Activated CD4-positive, alpha-beta T cell treated with anti-CD3 and anti-CD28 coated beads, Interleukin-2, amount 10 ng/mL, durations not matched to agents 24 days and 14 days (primary cell): ENCODE measurements at regions not wholly inside any gene's neighbourhood (a gene's known extent, or its start where the extent isn't known, plus 50 kb on each side); places are given as distances from the start of the nearest gene placed in this dataset.
"Not testable (repeated sequence)": the region's sequence is repeated elsewhere in the genome, so short reads cannot be mapped to it uniquely, and the experiment has no call there.

ENCODE experiments used
- DNase-seq: peaks from one replicate; pipeline ENCODE4 v3.0.0; 2022
- H3K27ac Mint-ChIP-seq: one replicate; pipeline ENCODE4 v1.8.0; 2022; ENCODE audit warnings: mild to moderate bottlenecking, mixed read lengths
- H3K27me3 Mint-ChIP-seq: one replicate; pipeline ENCODE4 v1.8.0; 2022; ENCODE audit warnings: mixed read lengths
- H3K36me3 Mint-ChIP-seq: one replicate; pipeline ENCODE4 v1.8.0; 2022; ENCODE audit warnings: low read depth, mild to moderate bottlenecking, mixed read lengths
- H3K4me1 Mint-ChIP-seq: one replicate; pipeline ENCODE4 v1.8.0; 2021; ENCODE audit warnings: mixed read lengths
- H3K4me3 Mint-ChIP-seq: one replicate; pipeline ENCODE4 v1.8.0; 2022; ENCODE audit warnings: mild to moderate bottlenecking, moderate library complexity, mixed read lengths
- H3K9me3 Mint-ChIP-seq: one replicate; pipeline ENCODE4 v1.8.0; 2021; ENCODE audit warnings: mixed read lengths
- intact Hi-C: fragments of 100-400 bp; cut with micrococcal nuclease; formaldehyde crosslinking; loops from one replicate; pipeline ENCODE4 v1.15.1; 2023

- Mint-ChIP-seq H3K4me1 (no peaks in the 10 kb centered on the region), H3K27ac (no peak overlapping the region), H3K27me3 (peaks cover 23% of the 10 kb centered on the region), H3K36me3 (no peaks in the 10 kb centered on the region), H3K9me3 (no peaks in the 10 kb centered on the region), H3K4me3 (no peak overlapping the region)
- no peak for DNase-seq
- intact Hi-C loops = no loop called here
Observed at GRCh38 chr7:43033369-43033768, 79.1 kb upstream of the HECW1 start.

GRCh38 chr7:43034535-43035002 is 77.9 kb upstream of the HECW1 start:
- Mint-ChIP-seq H3K27ac (no peak overlapping the region), H3K27me3 (peaks cover 20% of the 10 kb centered on the region), H3K36me3 (no peaks in the 10 kb centered on the region), H3K4me1 (no peaks in the 10 kb centered on the region), H3K9me3 (no peaks in the 10 kb centered on the region), H3K4me3 (no peak overlapping the region)
- no peak for DNase-seq
- intact Hi-C loops = no loop called here

- Mint-ChIP-seq H3K9me3 (no peaks in the 10 kb centered on the region), H3K36me3 (no peaks in the 10 kb centered on the region), H3K27me3 (peaks cover 10% of the 10 kb centered on the region), H3K27ac (no peak overlapping the region), H3K4me3 (no peak overlapping the region), H3K4me1 (no peaks in the 10 kb centered on the region)
- DNase-seq = peak; percentile 32
- intact Hi-C loops = no loop called here
Observed at GRCh38 chr7:43037531-43037930, 74.9 kb upstream of the HECW1 start.

- intact Hi-C loops = no loop called here
- no peaks in the 10 kb centered on the region for H3K36me3 Mint-ChIP-seq
- H3K27me3 Mint-ChIP-seq = peaks cover 14% of the 10 kb centered on the region
- H3K4me3 Mint-ChIP-seq = no peak overlapping the region
- DNase-seq = no peak
- no peaks in the 10 kb centered on the region for H3K9me3 Mint-ChIP-seq
- H3K27ac Mint-ChIP-seq = no peak overlapping the region
- no peaks in the 10 kb centered on the region for H3K4me1 Mint-ChIP-seq
Observed at GRCh38 chr7:43038254-43038653, 74.2 kb upstream of the HECW1 start.

GRCh38 chr7:43039346-43039745 is 73.1 kb upstream of the HECW1 start:
- H3K4me1 Mint-ChIP-seq = no peaks in the 10 kb centered on the region
- no peaks in the 10 kb centered on the region for H3K36me3 Mint-ChIP-seq
- H3K4me3 Mint-ChIP-seq = no peak overlapping the region
- H3K27me3 Mint-ChIP-seq = peaks cover 15% of the 10 kb centered on the region
- H3K9me3 Mint-ChIP-seq = no peaks in the 10 kb centered on the region
- DNase-seq = peak; percentile 37
- intact Hi-C loops = no loop called here
- no peak overlapping the region for H3K27ac Mint-ChIP-seq

- Mint-ChIP-seq H3K27me3 (peaks cover 8% of the 10 kb centered on the region), H3K4me1 (no peaks in the 10 kb centered on the region), H3K9me3 (no peaks in the 10 kb centered on the region), H3K4me3 (no peak overlapping the region), H3K36me3 (no peaks in the 10 kb centered on the region), H3K27ac (no peak overlapping the region)
- intact Hi-C loops = no loop called here
- no peak for DNase-seq
Observed at GRCh38 chr7:43040461-43040860, 72.0 kb upstream of the HECW1 start.

- no peak overlapping the region for H3K27ac Mint-ChIP-seq
- H3K27me3 Mint-ChIP-seq = peaks cover 8% of the 10 kb centered on the region
- H3K4me1 Mint-ChIP-seq = no peaks in the 10 kb centered on the region
Observed at GRCh38 chr7:43041105-43041504, 71.3 kb upstream of the HECW1 start.

GRCh38 chr7:43041724-43042123 is 70.7 kb upstream of the HECW1 start:
- Mint-ChIP-seq H3K27me3 (peaks cover 8% of the 10 kb centered on the region), H3K9me3 (no peaks in the 10 kb centered on the region), H3K4me3 (no peak overlapping the region), H3K4me1 (no peaks in the 10 kb centered on the region), H3K27ac (no peak overlapping the region), H3K36me3 (no peaks in the 10 kb centered on the region)
- intact Hi-C loops = no loop called here
- DNase-seq = no peak

More at GRCh38 chr7:43041105-43041504, 71.3 kb upstream of the HECW1 start:
- no peaks in the 10 kb centered on the region for H3K9me3 Mint-ChIP-seq
- no peak overlapping the region for H3K4me3 Mint-ChIP-seq
- DNase-seq = no peak
- H3K36me3 Mint-ChIP-seq = no peaks in the 10 kb centered on the region
- intact Hi-C loops = no loop called here

- Mint-ChIP-seq H3K4me1 (no peaks in the 10 kb centered on the region), H3K9me3 (no peaks in the 10 kb centered on the region), H3K27me3 (peaks cover 8% of the 10 kb centered on the region), H3K36me3 (no peaks in the 10 kb centered on the region), H3K4me3 (no peak overlapping the region), H3K27ac (no peak overlapping the region)
- intact Hi-C loops = no loop called here
- no peak for DNase-seq
Observed at GRCh38 chr7:43042302-43042701, 70.1 kb upstream of the HECW1 start.

- H3K27me3 Mint-ChIP-seq = peaks cover 16% of the 10 kb centered on the region
- no peaks in the 10 kb centered on the region for H3K4me1 Mint-ChIP-seq
- no peak overlapping the region for H3K27ac Mint-ChIP-seq
- H3K4me3 Mint-ChIP-seq = no peak overlapping the region
- intact Hi-C loops = no loop called here
- H3K9me3 Mint-ChIP-seq = peaks cover 7% of the 10 kb centered on the region
- no peak for DNase-seq
- H3K36me3 Mint-ChIP-seq = no peaks in the 10 kb centered on the region
Observed at GRCh38 chr7:43044511-43044910, 67.9 kb upstream of the HECW1 start.

GRCh38 chr7:43054052-43054722 is 58.3 kb upstream of the HECW1 start:
- H3K4me3 Mint-ChIP-seq = no peak overlapping the region
- H3K9me3 Mint-ChIP-seq = no peaks in the 10 kb centered on the region
- DNase-seq = no peak
- no peak overlapping the region for H3K27ac Mint-ChIP-seq
- intact Hi-C loops = no loop called here
- no peaks in the 10 kb centered on the region for H3K36me3 Mint-ChIP-seq
- H3K27me3 Mint-ChIP-seq = peaks cover 8% of the 10 kb centered on the region
- H3K4me1 Mint-ChIP-seq = no peaks in the 10 kb centered on the region

GRCh38 chr7:43057141-43057540 is 55.3 kb upstream of the HECW1 start:
- Mint-ChIP-seq H3K4me1 (no peaks in the 10 kb centered on the region), H3K27me3 (no peaks in the 10 kb centered on the region), H3K27ac (no peak overlapping the region), H3K9me3 (no peaks in the 10 kb centered on the region), H3K36me3 (no peaks in the 10 kb centered on the region), H3K4me3 (no peak overlapping the region)
- no peak for DNase-seq
- intact Hi-C loops = no loop called here

GRCh38 chr7:43058271-43059066 is 54.0 kb upstream of the HECW1 start:
- no peaks in the 10 kb centered on the region for H3K36me3 Mint-ChIP-seq
- no peak overlapping the region for H3K27ac Mint-ChIP-seq
- no peaks in the 10 kb centered on the region for H3K9me3 Mint-ChIP-seq
- H3K27me3 Mint-ChIP-seq = no peaks in the 10 kb centered on the region
- no peak overlapping the region for H3K4me3 Mint-ChIP-seq
- DNase-seq = no peak
- no peaks in the 10 kb centered on the region for H3K4me1 Mint-ChIP-seq
- intact Hi-C loops = no loop called here

- intact Hi-C loops, H3K27me3 Mint-ChIP-seq, H3K4me1 Mint-ChIP-seq, H3K4me3 Mint-ChIP-seq, H3K36me3 Mint-ChIP-seq, DNase-seq, H3K9me3 Mint-ChIP-seq, H3K27ac Mint-ChIP-seq: not testable (repeated sequence)
Observed at GRCh38 chr7:43059067-43059600, 53.3 kb upstream of the HECW1 start.
